HG03280 (cell line): ENCODE measurements at regions not wholly inside any gene's neighbourhood (a gene's known extent, or its start where the extent isn't known, plus 50 kb on each side); places are given as distances from the start of the nearest gene placed in this dataset.

ENCODE experiments used
- ATAC-seq: cut with Tn5 transposase; IDR thresholded peaks from one replicate; pipeline ENCODE4 v1.9.1; 2021; ENCODE audit warnings: mild to moderate bottlenecking, moderate library complexity; ENCODE audit not compliant: unreplicated experiment

- no peak for ATAC-seq
Observed at GRCh38 chr6:14819001-14819400, 426.9 kb upstream of the JARID2 start.

- ATAC-seq = no peak
Observed at GRCh38 chr6:14819840-14820420, 425.9 kb upstream of the JARID2 start.

GRCh38 chr6:14822012-14822553, 423.8 kb upstream of the JARID2 start:
- no peak for ATAC-seq

- no peak for ATAC-seq
Observed at GRCh38 chr6:14822679-14823078, 423.2 kb upstream of the JARID2 start.

- ATAC-seq = no peak
Observed at GRCh38 chr6:14824060-14824459, 421.8 kb upstream of the JARID2 start.

GRCh38 chr6:14824484-14825275, 421.2 kb upstream of the JARID2 start:
- no peak for ATAC-seq

- ATAC-seq = no peak
Observed at GRCh38 chr6:14826456-14826855, 419.4 kb upstream of the JARID2 start.

GRCh38 chr6:14827354-14827753, 418.5 kb upstream of the JARID2 start:
- no peak for ATAC-seq

- ATAC-seq = no peak
Observed at GRCh38 chr6:14828201-14828611, 417.7 kb upstream of the JARID2 start.

- no peak for ATAC-seq
Observed at GRCh38 chr6:14831070-14831469, 414.8 kb upstream of the JARID2 start.

- no peak for ATAC-seq
Observed at GRCh38 chr6:14831937-14832336, 413.9 kb upstream of the JARID2 start.

GRCh38 chr6:14832427-14832826, 413.4 kb upstream of the JARID2 start:
- no peak for ATAC-seq

- no peak for ATAC-seq
Observed at GRCh38 chr6:14834851-14835530, 410.9 kb upstream of the JARID2 start.

- no peak for ATAC-seq
Observed at GRCh38 chr6:14837435-14837834, 408.4 kb upstream of the JARID2 start.

GRCh38 chr6:14838133-14838583, 407.7 kb upstream of the JARID2 start:
- no peak for ATAC-seq

GRCh38 chr6:14841901-14842421, 403.9 kb upstream of the JARID2 start:
- no peak for ATAC-seq

GRCh38 chr6:14844411-14844810, 401.5 kb upstream of the JARID2 start:
- no peak for ATAC-seq

- no peak for ATAC-seq
Observed at GRCh38 chr6:14848019-14848418, 397.9 kb upstream of the JARID2 start.

GRCh38 chr6:14849185-14849584, 396.7 kb upstream of the JARID2 start:
- no peak for ATAC-seq

- no peak for ATAC-seq
Observed at GRCh38 chr6:14851281-14851680, 394.6 kb upstream of the JARID2 start.

- no peak for ATAC-seq
Observed at GRCh38 chr6:14852375-14852774, 393.5 kb upstream of the JARID2 start.
